ENCODE measurements at regions not wholly inside any gene's neighbourhood (a gene's known extent, or its start where the extent isn't known, plus 50 kb on each side); places are given as distances from the start of the nearest gene placed in this dataset.
"Not testable (repeated sequence)": the region's sequence is repeated elsewhere in the genome, so short reads cannot be mapped to it uniquely, and the experiment has no call there.

GRCh38 chr2:43146083-43146482 lies 80.3 kb downstream of the ZFP36L2 start:
- no peak for DNase-seq (ENCODE audit: low read depth)

DNA sequence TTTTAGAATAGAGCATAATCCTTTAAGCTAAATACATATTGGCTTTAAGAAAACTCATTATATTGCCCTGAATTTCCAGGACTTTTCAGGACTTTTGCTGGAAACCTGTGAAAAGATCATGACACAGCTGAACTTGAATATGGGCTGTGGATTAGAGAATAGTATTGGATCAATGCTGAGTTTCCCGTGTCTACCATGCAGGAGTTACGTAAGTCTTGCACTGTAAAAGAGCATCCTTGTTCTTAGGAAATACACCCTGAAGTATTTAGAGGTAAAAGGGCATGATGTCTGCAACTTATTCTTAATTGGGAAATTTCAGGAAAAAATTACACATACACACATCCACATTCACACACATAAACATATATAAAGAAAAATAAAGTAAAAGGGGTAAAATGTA lies 82.1 kb downstream of the ZFP36L2 start:
- no peak for DNase-seq (ENCODE audit: low read depth)

GRCh38 chr2:43143756-43144155 lies 82.7 kb downstream of the ZFP36L2 start:
- DNase-seq (ENCODE audit: low read depth) = no peak

- DNase-seq (ENCODE audit: low read depth) = no peak
Observed at GRCh38 chr2:43142921-43143438, 83.4 kb downstream of the ZFP36L2 start.

DNA sequence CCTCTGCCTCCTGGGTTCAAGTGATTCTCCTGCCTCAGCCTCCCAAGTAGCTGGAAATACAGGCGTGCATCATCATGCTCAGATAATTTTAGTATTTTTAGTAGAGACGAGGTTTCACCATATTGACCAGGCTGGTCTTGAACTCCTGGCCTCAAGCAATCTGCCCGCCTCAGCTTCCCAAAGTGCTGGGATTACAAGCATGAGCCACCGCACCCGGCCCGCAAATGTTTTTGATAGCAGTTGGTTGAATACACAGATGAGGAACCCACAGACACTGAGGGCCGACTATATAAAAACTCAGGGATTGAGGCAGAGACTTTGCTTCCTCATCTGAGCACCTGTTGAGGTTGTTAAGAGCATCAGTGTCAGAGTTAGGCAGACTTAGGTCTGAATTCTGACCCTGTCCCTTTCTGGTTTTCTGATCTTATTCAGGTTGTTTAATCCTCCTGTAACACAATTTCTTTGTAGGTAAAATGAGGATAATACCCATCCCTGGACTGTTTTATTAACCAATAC lies 84.7 kb downstream of the ZFP36L2 start:
- not testable (repeated sequence) for DNase-seq (ENCODE audit: low read depth)

GRCh38 chr2:43139996-43140621 lies 86.3 kb downstream of the ZFP36L2 start:
- DNase-seq (ENCODE audit: low read depth) = no peak

GRCh38 chr2:43139501-43139900 lies 86.9 kb downstream of the ZFP36L2 start:
- no peak for DNase-seq (ENCODE audit: low read depth)

DNA sequence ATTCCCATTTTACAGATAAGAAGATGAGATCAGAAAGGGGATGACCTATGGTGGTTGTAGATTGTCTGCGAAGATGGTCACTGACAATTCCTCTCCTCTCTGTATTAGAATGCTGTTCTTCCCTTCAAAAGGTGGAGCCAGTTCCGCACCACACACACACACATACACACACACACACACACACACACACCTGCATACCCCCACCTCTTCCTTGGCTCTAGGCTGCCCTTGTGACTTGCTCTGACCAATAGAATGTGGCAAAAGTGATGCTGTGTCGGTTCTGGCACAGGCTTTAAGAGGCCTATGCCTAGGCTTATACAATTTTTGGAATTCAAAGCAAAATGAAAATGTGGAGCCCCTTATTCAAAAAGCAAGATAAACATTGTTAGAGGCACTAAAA lies 88.0 kb downstream of the ZFP36L2 start:
- DNase-seq (ENCODE audit: low read depth) = no peak

GRCh38 chr2:43136876-43137275 lies 89.5 kb downstream of the ZFP36L2 start:
- peak; percentile 76 for DNase-seq (ENCODE audit: low read depth)

DNA sequence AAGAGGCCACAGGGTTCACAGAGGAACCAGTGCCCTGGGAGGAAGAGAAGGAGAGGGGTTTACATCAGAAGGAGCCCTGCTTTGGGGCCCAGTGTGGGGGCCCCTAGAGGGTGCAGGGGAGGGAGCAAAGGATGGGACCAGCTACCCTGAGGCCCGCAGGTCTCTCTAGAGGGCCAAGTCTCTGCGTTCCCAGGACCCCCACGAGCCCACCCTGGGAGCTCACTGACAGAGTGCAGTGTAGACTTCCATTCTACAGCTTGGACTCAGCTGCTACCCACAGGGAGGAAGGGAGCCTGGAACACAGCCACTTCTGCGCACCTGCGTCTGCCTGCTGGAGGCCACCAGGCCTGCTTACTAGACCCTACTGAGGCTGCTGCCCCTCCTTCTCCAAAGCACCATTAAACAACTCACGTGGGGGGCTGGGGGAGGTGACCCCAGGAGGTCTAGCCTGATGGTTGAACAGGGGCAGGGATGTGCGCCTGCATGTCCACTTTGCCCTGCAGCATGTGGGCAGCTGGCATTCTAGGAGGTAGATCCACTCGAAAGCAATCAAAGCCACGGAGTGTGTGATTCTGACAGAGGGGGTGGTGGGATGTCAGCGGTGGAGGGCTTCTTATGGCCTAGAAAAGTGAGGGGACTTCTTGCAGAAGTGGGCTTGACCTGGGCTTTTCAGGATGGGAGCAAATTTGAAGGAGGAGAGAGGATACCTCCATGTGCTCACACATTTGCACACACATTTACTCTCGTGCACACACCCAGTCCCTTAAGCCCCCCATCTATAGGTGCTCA lies 90.2 kb downstream of the ZFP36L2 start:
- DNase-seq (ENCODE audit: low read depth) = no peak

DNA sequence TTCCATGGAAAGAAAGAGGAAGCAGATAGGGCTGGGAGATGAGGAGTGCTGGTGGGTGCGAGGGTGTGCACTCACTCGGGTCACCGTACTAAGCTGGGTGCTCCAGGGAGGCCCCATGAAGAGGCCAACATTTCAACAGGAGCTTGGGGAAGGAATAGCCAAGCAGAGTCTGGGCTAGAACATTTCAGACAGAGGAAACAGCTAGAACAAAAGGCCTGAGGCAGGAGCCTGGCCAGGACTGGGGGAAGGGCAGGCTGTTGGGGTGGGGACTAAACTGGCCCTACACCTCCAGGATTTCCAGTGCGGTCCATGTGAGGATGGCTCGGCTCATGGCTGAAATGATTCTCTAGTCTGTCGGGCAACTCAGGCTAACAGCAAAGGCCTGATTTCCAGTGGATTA lies 90.8 kb downstream of the ZFP36L2 start:
- no peak for DNase-seq (ENCODE audit: low read depth)

DNA sequence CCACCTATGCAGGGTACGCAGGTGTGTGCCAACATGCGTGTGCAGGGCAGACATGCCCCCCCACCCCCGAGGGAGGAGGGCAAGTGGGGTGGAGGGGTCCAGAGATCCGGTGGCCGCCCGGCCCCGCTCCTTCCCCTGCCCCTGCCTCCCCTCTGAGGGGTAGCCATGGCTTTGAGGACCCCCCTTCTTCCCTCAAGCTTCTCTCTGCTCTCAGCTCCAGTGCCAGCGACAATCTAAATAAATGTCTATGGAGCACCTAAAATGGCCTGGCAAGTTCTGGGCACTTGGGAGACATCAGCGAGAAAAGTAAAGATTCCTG lies 91.9 kb downstream of the ZFP36L2 start:
- DNase-seq (ENCODE audit: low read depth) = no peak

DNA sequence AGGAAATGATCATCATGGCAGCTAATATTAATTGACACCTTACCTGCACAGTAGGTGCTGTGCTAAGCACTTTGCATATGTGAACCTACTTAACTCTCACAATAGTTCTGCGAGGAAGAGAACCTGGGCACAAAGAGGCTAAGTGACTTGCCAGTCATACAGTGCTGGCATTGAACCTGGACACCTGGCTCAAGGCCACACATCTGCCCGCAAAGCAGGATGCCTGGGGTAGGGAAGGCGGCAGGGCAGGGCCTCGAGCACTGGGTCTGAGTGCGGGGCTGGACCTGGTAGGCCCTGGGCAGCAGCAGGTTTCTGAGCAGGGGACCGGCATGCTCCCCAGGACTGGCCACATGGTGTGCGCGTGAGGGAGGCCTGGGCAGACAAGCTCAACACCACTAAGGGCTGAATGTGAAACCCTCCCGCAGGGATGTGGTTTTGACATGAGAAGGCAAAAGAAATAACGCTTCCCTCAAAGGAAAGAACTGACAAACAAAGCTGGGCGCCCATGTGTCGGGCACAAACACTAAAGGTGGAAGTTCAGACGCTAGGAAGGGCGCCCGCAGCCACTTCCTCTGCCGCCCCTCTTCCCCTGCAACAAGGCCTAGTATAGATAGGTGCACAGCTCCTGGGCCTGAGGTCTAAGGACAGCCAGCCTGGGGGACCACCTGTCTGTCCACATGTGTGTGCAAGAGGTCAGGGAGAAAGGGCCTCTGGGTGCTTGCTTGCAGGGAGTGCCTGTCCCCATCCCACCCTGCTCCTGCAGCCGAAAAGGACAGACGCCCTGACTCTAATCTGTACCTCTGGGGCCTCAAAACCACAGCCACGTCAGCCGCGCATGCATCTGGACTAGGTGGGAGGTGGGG lies 92.5 kb downstream of the ZFP36L2 start:
- peak; percentile 57 for DNase-seq (ENCODE audit: low read depth)

DNA sequence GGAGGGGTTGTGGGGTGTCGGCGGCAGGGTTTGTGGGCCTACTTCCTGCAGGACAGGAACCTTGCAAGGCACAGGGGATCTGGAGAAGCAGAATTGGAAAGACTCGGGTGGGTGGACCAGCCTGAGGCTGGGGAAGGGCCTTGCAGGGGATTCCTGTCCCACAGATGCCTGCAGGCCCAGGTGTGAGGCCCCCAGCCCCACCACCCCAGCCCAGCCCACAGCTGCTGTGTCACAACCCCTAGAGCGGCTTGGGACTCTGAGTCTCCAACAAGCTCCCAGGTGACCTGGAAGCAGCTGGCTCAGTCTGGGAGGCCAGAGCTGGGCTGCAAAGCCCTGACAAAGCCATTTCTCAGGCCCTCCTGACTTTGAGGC lies 93.1 kb downstream of the ZFP36L2 start:
- DNase-seq (ENCODE audit: low read depth) = no peak

GRCh38 chr2:43132683-43133301 lies 93.6 kb downstream of the ZFP36L2 start:
- DNase-seq (ENCODE audit: low read depth) = no peak

DNA sequence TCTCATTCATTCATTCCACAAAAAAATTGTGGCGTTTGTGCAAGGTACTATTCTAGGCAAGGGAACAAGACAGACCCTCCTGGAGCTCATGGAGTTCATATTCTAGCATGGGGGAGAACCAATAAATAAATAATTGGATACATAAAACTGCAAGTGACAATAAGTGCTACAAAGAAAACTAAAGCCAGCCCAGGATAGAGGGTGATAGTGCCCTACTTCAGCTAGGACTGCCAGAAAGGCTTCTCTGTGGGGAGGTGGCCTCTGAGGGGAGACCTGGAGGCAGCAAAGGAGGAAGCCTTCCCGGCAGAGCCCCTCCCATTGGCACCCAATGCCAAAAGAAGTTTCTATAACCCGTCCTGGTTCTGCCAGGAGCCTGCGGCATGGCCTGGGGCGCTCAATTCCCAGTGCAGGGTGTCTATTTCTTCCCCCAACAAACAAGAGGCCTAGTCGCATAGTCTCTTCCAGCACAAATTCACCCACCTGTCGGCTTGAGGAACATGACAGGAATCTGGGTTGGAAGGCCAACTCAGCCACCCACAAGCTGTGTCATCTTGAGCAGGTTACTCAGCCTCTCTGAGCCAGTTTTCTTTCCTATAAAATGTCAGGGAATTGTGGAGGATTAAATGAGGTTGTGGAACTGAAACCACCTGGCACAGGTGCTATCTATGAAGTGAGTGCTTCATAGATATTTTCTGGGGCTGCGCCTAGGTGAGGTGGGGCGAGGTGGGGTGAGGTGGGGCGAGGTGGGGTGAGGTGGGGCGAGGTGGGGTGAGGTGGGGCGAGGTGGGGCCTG lies 94.3 kb downstream of the ZFP36L2 start:
- DNase-seq (ENCODE audit: low read depth) = no peak

GRCh38 chr2:43131051-43131889 lies 95.1 kb downstream of the ZFP36L2 start:
- DNase-seq (ENCODE audit: low read depth) = peak; percentile 54

GRCh38 chr2:43130548-43130875 lies 95.9 kb downstream of the ZFP36L2 start:
- no peak for DNase-seq (ENCODE audit: low read depth)

- DNase-seq (ENCODE audit: low read depth) = no peak
Observed at GRCh38 chr2:43129676-43130547, 96.5 kb downstream of the ZFP36L2 start.

GRCh38 chr2:43128559-43128955 lies 97.8 kb downstream of the ZFP36L2 start:
- DNase-seq (ENCODE audit: low read depth) = no peak
